ENCODE measurements at regions not wholly inside any gene's neighbourhood (a gene's known extent, or its start where the extent isn't known, plus 50 kb on each side); places are given as distances from the start of the nearest gene placed in this dataset.

DNA sequence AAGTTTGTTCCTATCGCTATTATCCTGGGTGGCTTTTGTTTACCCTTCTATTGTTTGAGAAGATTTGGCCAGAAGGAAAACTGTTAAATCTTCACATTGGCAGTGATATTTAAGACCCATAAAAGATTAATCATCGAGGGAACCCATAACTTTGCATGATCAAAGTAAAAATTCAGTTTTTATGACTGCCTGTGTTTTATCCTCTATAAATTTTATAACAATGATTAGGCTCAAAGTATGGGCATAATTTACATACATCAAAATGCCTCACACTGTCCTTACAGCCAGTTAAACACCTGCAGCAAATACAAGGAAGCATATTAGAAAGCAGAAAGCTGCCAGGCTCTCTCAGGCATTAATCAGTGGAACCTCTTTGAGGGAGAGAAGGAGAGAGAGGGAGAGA is 289.1 kb downstream of the ICOS start:
- DNase-seq (ENCODE audit: low read depth, low spot score): no peak

- DNase-seq (ENCODE audit: low read depth, low spot score): no peak
These were observed 289.8 kb downstream of the ICOS start for GRCh38 chr2:204226305-204226880.

GRCh38 chr2:204228169-204228886 is 291.8 kb downstream of the ICOS start:
- no peak for DNase-seq (ENCODE audit: low read depth, low spot score)

- no peak for DNase-seq (ENCODE audit: low read depth, low spot score)
These were observed 297.7 kb downstream of the ICOS start for GRCh38 chr2:204234248-204234647.

- DNase-seq (ENCODE audit: low read depth, low spot score): no peak
These were observed 298.3 kb downstream of the ICOS start for GRCh38 chr2:204234879-204235278.

GRCh38 chr2:204237416-204237815 is 300.9 kb downstream of the ICOS start:
- no peak for DNase-seq (ENCODE audit: low read depth, low spot score)

GRCh38 chr2:204239411-204240165 is 303.0 kb downstream of the ICOS start:
- DNase-seq (ENCODE audit: low read depth, low spot score): no peak

- DNase-seq (ENCODE audit: low read depth, low spot score): no peak
These were observed 304.3 kb upstream of the PARD3B start for GRCh38 chr2:204240961-204241360.

- DNase-seq (ENCODE audit: low read depth, low spot score): no peak
These were observed 295.8 kb upstream of the PARD3B start for GRCh38 chr2:204249437-204249836.

GRCh38 chr2:204250692-204251091 is 294.6 kb upstream of the PARD3B start:
- DNase-seq (ENCODE audit: low read depth, low spot score): no peak

- no peak for DNase-seq (ENCODE audit: low read depth, low spot score)
These were observed 293.9 kb upstream of the PARD3B start for GRCh38 chr2:204251158-204251997.

GRCh38 chr2:204251998-204252376 is 293.3 kb upstream of the PARD3B start:
- no peak for DNase-seq (ENCODE audit: low read depth, low spot score)

GRCh38 chr2:204255071-204255470 is 290.2 kb upstream of the PARD3B start:
- no peak for DNase-seq (ENCODE audit: low read depth, low spot score)

DNA sequence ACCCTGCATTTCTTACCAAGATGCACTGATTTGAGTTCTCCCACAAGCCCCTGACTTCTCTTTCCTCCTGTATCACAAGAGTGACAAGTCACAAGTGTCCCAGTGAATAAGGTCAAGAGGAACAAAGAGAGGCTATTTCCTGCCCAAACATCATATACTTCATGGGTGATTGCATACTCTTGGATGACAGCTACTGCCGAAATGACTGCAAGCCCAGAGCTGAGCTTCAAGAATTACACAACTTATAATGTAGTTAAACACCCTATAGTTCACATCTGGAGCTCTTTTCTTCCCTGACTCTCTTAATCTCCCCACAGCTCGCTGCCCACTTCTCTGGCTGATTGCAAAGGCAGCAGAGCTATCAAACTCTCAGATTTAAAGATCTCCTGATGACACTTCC is 289.7 kb upstream of the PARD3B start:
- no peak for DNase-seq (ENCODE audit: low read depth, low spot score)

DNA sequence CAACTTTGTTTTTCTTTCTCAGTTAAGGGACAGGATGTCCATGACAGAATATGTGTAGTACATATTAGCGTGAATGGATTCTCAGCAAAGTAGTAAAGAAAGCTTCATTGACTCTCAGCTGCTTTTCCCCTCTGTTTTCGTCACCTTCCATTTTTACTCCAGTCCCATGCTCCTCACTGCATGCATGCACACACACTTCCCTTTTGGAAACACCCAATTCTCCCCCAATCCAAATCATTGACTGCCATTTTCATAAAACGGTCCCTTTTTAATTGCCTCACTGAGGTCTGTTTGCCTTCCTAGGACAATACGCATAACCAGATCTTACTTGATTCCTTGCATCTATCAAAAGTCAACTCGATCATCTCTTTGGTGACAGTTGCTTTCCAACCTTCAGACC is 287.5 kb upstream of the PARD3B start:
- DNase-seq (ENCODE audit: low read depth, low spot score): no peak

GRCh38 chr2:204258890-204259289 is 286.4 kb upstream of the PARD3B start:
- DNase-seq (ENCODE audit: low read depth, low spot score): no peak

- peak; percentile 54 for DNase-seq (ENCODE audit: low read depth, low spot score)
These were observed 285.0 kb upstream of the PARD3B start for GRCh38 chr2:204260162-204260877.

GRCh38 chr2:204260901-204261300 is 284.4 kb upstream of the PARD3B start:
- DNase-seq (ENCODE audit: low read depth, low spot score): no peak

GRCh38 chr2:204261846-204262245 is 283.4 kb upstream of the PARD3B start:
- DNase-seq (ENCODE audit: low read depth, low spot score): no peak

- DNase-seq (ENCODE audit: low read depth, low spot score): no peak
These were observed 281.2 kb upstream of the PARD3B start for GRCh38 chr2:204264085-204264553.

DNA sequence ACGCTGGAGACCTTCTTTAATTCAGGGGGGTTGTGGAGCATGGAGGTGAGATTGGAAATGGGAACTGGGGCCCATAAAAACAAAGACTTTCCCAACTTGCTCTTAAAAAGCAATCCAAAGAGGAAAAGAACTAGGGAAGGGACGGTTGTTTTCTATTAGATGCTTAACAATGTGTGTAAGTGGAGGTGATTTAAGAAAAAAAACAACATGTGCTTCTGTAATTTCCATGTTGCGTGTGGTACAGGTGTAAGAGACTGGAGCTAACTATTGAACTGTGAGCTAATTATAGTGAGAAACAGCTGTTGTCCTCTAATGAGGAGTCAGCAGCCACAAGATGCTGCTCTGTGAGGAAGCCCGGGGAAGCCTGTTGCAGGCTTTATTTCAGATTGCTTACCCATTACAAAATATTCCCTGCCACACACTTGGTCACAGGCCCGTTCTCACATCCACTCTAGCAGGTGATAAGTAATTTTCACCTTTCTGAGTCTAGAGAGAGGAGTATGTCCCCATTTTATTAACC is 280.6 kb upstream of the PARD3B start:
- no peak for DNase-seq (ENCODE audit: low read depth, low spot score)
